22Rv1 (cell line): ENCODE measurements at regions not wholly inside any gene's neighbourhood (a gene's known extent, or its start where the extent isn't known, plus 50 kb on each side); places are given as distances from the start of the nearest gene placed in this dataset.

Source experiments
- CTCF ChIP-seq: fragments of 450-650 bp; IDR thresholded peaks from 2 replicates; pipeline ENCODE4 v1.5.1; 2017; ENCODE audit warnings: mild to moderate bottlenecking
- ZFX ChIP-seq: fragments of 450-650 bp; IDR thresholded peaks from 2 replicates; pipeline ENCODE4 v1.6.1; 2017; ENCODE audit warnings: antibody characterized with exemption, borderline replicate concordance

GRCh38 chr2:21194147-21194546, 70.4 kb downstream of the TDRD15 start:
- no peak for TF ChIP-seq CTCF
- TF ChIP-seq ZFX: no peak
